ENCODE measurements at regions not wholly inside any gene's neighbourhood (a gene's known extent, or its start where the extent isn't known, plus 50 kb on each side); places are given as distances from the start of the nearest gene placed in this dataset.

- intact Hi-C loops (cut with DNase I), result no loop called here
- no peak overlapping the region for H3K27ac ChIP-seq
- WGBS, 3 donors, result 70 to 73% (median 72%) methylated on average over 8 of the region's 8 CpGs
- no peaks in the 10 kb centered on the region for H3K27me3 ChIP-seq
- no peak for TF ChIP-seq CTCF (IDR thresholded peaks at IDR 0.05)
- TF ChIP-seq POLR2A (IDR thresholded peaks at IDR 0.05), result no peak
- TF ChIP-seq EP300 (IDR thresholded peaks at IDR 0.05), result no peak
- no peaks in the 10 kb centered on the region for H3K36me3 ChIP-seq
- no peak overlapping the region for H3K4me3 ChIP-seq
- H3K4me1 ChIP-seq (ENCODE audit: insufficient read depth), result no peaks in the 10 kb centered on the region
- H3K9me3 ChIP-seq, result no peaks in the 10 kb centered on the region
- DNase-seq, result no peak
Observed at GRCh38 chr5:2258861-2259260, 376.1 kb upstream of the IRX4 start.

- TF ChIP-seq POLR2A (IDR thresholded peaks at IDR 0.05), result no peak
- no peak for TF ChIP-seq CTCF (IDR thresholded peaks at IDR 0.05)
- no peak for TF ChIP-seq EP300 (IDR thresholded peaks at IDR 0.05)
- DNase-seq, result no peak
- Histone ChIP-seq H3K36me3 (no peaks in the 10 kb centered on the region), H3K9me3 (no peaks in the 10 kb centered on the region), H3K4me1 (ENCODE audit: insufficient read depth) (no peaks in the 10 kb centered on the region), H3K4me3 (no peak overlapping the region), H3K27me3 (no peaks in the 10 kb centered on the region), H3K27ac (no peak overlapping the region)
- intact Hi-C loops (cut with DNase I), result no loop called here
- WGBS, 3 donors, result 87 to 88% (median 88%) methylated on average over 20 of the region's 20 CpGs
Observed at GRCh38 chr5:2257326-2258244, 374.9 kb upstream of the IRX4 start.

GRCh38 chr5:2256691-2257280 lies 374.1 kb upstream of the IRX4 start:
- no peak overlapping the region for H3K27ac ChIP-seq
- no peak for TF ChIP-seq POLR2A (IDR thresholded peaks at IDR 0.05)
- TF ChIP-seq EP300 (IDR thresholded peaks at IDR 0.05), result no peak
- WGBS, 3 donors, result 74 to 86% (median 76%) methylated on average over 14 to 15 of the region's 15 CpGs

GRCh38 chr5:2255915-2256690 lies 373.4 kb upstream of the IRX4 start:
- no peaks in the 10 kb centered on the region for H3K9me3 ChIP-seq
- DNase-seq, result no peak
- H3K4me1 ChIP-seq (ENCODE audit: insufficient read depth), result no peaks in the 10 kb centered on the region
- H3K27me3 ChIP-seq, result no peaks in the 10 kb centered on the region
- H3K27ac ChIP-seq, result no peak overlapping the region
- 81 to 85% (median 83%) methylated on average over 14 of the region's 14 CpGs for WGBS, 3 donors
- no peak overlapping the region for H3K4me3 ChIP-seq
- intact Hi-C loops (cut with DNase I), result no loop called here
- no peak for TF ChIP-seq EP300 (IDR thresholded peaks at IDR 0.05)
- H3K36me3 ChIP-seq, result no peaks in the 10 kb centered on the region

More at GRCh38 chr5:2256691-2257280, 374.1 kb upstream of the IRX4 start:
- Histone ChIP-seq H3K36me3 (no peaks in the 10 kb centered on the region), H3K4me1 (ENCODE audit: insufficient read depth) (no peaks in the 10 kb centered on the region), H3K27me3 (no peaks in the 10 kb centered on the region), H3K4me3 (no peak overlapping the region), H3K9me3 (no peaks in the 10 kb centered on the region)
- intact Hi-C loops (cut with DNase I), result no loop called here
- DNase-seq, result no peak

Data from ovary (tissue), 7 donors.